ACC112 (cell line): ENCODE measurements at regions not wholly inside any gene's neighbourhood (a gene's known extent, or its start where the extent isn't known, plus 50 kb on each side); places are given as distances from the start of the nearest gene placed in this dataset.
A peak's percentile ranks its signal among the peaks of the same experiment; 100 is the strongest.

ENCODE experiments used
- H2AFZ ChIP-seq: fragments of 200-600 bp; sonication (generic); one replicate; pipeline ENCODE4 v1.6.0; 2017; ENCODE audit warnings: antibody characterized with exemption, low read length; ENCODE audit not compliant: unreplicated experiment
- H3K27ac ChIP-seq: fragments of 200-600 bp; sonication (generic); 2 replicates; pipeline ENCODE4 v1.5.1; 2014; ENCODE audit warnings: low read depth, mild to moderate bottlenecking, antibody characterized with exemption, low read length, moderate library complexity
- H3K27me3 ChIP-seq: fragments of 200-600 bp; sonication (generic); 2 replicates; pipeline ENCODE4 v1.6.1; 2014; ENCODE audit warnings: mild to moderate bottlenecking, antibody characterized with exemption, low read length, moderate library complexity, mixed read lengths; ENCODE audit not compliant: insufficient read depth
- H3K36me3 ChIP-seq: fragments of 200-600 bp; sonication (generic); 2 replicates; pipeline ENCODE4 v1.6.1; 2016; ENCODE audit warnings: mild to moderate bottlenecking, antibody characterized with exemption, low read length, moderate library complexity, mixed read lengths; ENCODE audit not compliant: insufficient read depth
- H3K4me1 ChIP-seq: fragments of 200-600 bp; sonication (generic); one replicate; pipeline ENCODE4 v1.6.1; 2016; ENCODE audit warnings: low read length, mixed read lengths; ENCODE audit not compliant: insufficient read depth, unreplicated experiment, control insufficient read depth
- H3K4me3 ChIP-seq: fragments of 200-600 bp; sonication (generic); 2 replicates; pipeline ENCODE4 v1.5.1; 2014; ENCODE audit warnings: mild to moderate bottlenecking, low read depth, low read length
- H3K79me2 ChIP-seq: fragments of 200-600 bp; sonication (generic); one replicate; pipeline ENCODE4 v1.6.0; 2016; ENCODE audit warnings: low read length; ENCODE audit not compliant: control insufficient read depth, unreplicated experiment, insufficient read depth

GRCh38 chr12:19925841-19926240 lies 442.5 kb upstream of the PDE3A start:
- no peaks in the 10 kb centered on the region for H3K36me3 ChIP-seq
- H3K27ac ChIP-seq: no peak overlapping the region
- H3K4me3 ChIP-seq: no peak overlapping the region
- H3K4me1 ChIP-seq: no peaks in the 10 kb centered on the region
- H2AFZ ChIP-seq: no peak overlapping the region
- H3K27me3 ChIP-seq: no peaks in the 10 kb centered on the region
- H3K79me2 ChIP-seq: no peaks in the 10 kb centered on the region

GRCh38 chr12:19926266-19926665 lies 442.1 kb upstream of the PDE3A start:
- no peaks in the 10 kb centered on the region for H3K27me3 ChIP-seq
- H3K27ac ChIP-seq: no peak overlapping the region
- no peaks in the 10 kb centered on the region for H3K36me3 ChIP-seq
- H3K4me3 ChIP-seq: no peak overlapping the region
- H2AFZ ChIP-seq: no peak overlapping the region
- H3K79me2 ChIP-seq: no peaks in the 10 kb centered on the region
- no peaks in the 10 kb centered on the region for H3K4me1 ChIP-seq

GRCh38 chr12:19927661-19928060 lies 440.7 kb upstream of the PDE3A start:
- H3K4me3 ChIP-seq: no peak overlapping the region
- H3K4me1 ChIP-seq: no peaks in the 10 kb centered on the region
- H3K27me3 ChIP-seq: no peaks in the 10 kb centered on the region
- H3K36me3 ChIP-seq: no peaks in the 10 kb centered on the region
- no peak overlapping the region for H2AFZ ChIP-seq
- H3K27ac ChIP-seq: no peak overlapping the region
- H3K79me2 ChIP-seq: no peaks in the 10 kb centered on the region

- no peak overlapping the region for H3K27ac ChIP-seq
Measured at GRCh38 chr12:19932413-19932812, 435.9 kb upstream of the PDE3A start.

GRCh38 chr12:19933924-19934323 lies 434.4 kb upstream of the PDE3A start:
- H3K79me2 ChIP-seq: no peaks in the 10 kb centered on the region
- no peaks in the 10 kb centered on the region for H3K27me3 ChIP-seq
- peaks cover 8% of the 10 kb centered on the region for H3K4me1 ChIP-seq
- H3K36me3 ChIP-seq: no peaks in the 10 kb centered on the region
- no peak overlapping the region for H2AFZ ChIP-seq
- H3K27ac ChIP-seq: no peak overlapping the region
- no peak overlapping the region for H3K4me3 ChIP-seq

More at GRCh38 chr12:19932413-19932812, 435.9 kb upstream of the PDE3A start:
- no peak overlapping the region for H2AFZ ChIP-seq
- H3K4me1 ChIP-seq: no peaks in the 10 kb centered on the region
- no peaks in the 10 kb centered on the region for H3K27me3 ChIP-seq
- no peaks in the 10 kb centered on the region for H3K79me2 ChIP-seq
- H3K36me3 ChIP-seq: no peaks in the 10 kb centered on the region
- no peak overlapping the region for H3K4me3 ChIP-seq

GRCh38 chr12:19937161-19937560 lies 431.2 kb upstream of the PDE3A start:
- Histone ChIP-seq H3K27me3 (no peaks in the 10 kb centered on the region), H3K4me1 (peaks cover 8% of the 10 kb centered on the region), H3K4me3 (no peak overlapping the region), H3K79me2 (no peaks in the 10 kb centered on the region), H3K36me3 (no peaks in the 10 kb centered on the region), H3K27ac (no peak overlapping the region), H2AFZ (no peak overlapping the region)

GRCh38 chr12:19938031-19938430 lies 430.3 kb upstream of the PDE3A start:
- no peaks in the 10 kb centered on the region for H3K36me3 ChIP-seq
- no peaks in the 10 kb centered on the region for H3K79me2 ChIP-seq
- H3K4me3 ChIP-seq: no peak overlapping the region
- no peak overlapping the region for H3K27ac ChIP-seq
- peaks cover 8% of the 10 kb centered on the region for H3K4me1 ChIP-seq
- no peak overlapping the region for H2AFZ ChIP-seq
- H3K27me3 ChIP-seq: no peaks in the 10 kb centered on the region

GRCh38 chr12:19938491-19938890 lies 429.8 kb upstream of the PDE3A start:
- Histone ChIP-seq H3K79me2 (no peaks in the 10 kb centered on the region), H3K4me1 (peaks cover 8% of the 10 kb centered on the region), H2AFZ (no peak overlapping the region), H3K36me3 (no peaks in the 10 kb centered on the region), H3K27ac (no peak overlapping the region), H3K4me3 (no peak overlapping the region), H3K27me3 (no peaks in the 10 kb centered on the region)

GRCh38 chr12:19940267-19940666 lies 428.1 kb upstream of the PDE3A start:
- Histone ChIP-seq H3K4me1 (peaks cover 8% of the 10 kb centered on the region), H3K27me3 (no peaks in the 10 kb centered on the region), H2AFZ (no peak overlapping the region), H3K27ac (no peak overlapping the region), H3K36me3 (no peaks in the 10 kb centered on the region), H3K79me2 (no peaks in the 10 kb centered on the region), H3K4me3 (no peak overlapping the region)

- no peaks in the 10 kb centered on the region for H3K27me3 ChIP-seq
- no peak overlapping the region for H3K4me3 ChIP-seq
- H3K27ac ChIP-seq: no peak overlapping the region
- peaks cover 16% of the 10 kb centered on the region for H3K4me1 ChIP-seq
- H2AFZ ChIP-seq: no peak overlapping the region
- H3K79me2 ChIP-seq: no peaks in the 10 kb centered on the region
- H3K36me3 ChIP-seq: no peaks in the 10 kb centered on the region
Measured at GRCh38 chr12:19941096-19941495, 427.2 kb upstream of the PDE3A start.

- H2AFZ ChIP-seq: peak overlapping the region; percentile 73
- no peaks in the 10 kb centered on the region for H3K79me2 ChIP-seq
- peaks cover 11% of the 10 kb centered on the region for H3K4me1 ChIP-seq
- no peaks in the 10 kb centered on the region for H3K36me3 ChIP-seq
- peak overlapping the region; percentile 82 for H3K27ac ChIP-seq
- H3K4me3 ChIP-seq: peak overlapping the region; percentile 56; the same call in 1 of the 2 replicates
- H3K27me3 ChIP-seq: no peaks in the 10 kb centered on the region
Measured at GRCh38 chr12:19945559-19946435, 422.5 kb upstream of the PDE3A start.
